HG02588 (cell line): ENCODE measurements at regions not wholly inside any gene's neighbourhood (a gene's known extent, or its start where the extent isn't known, plus 50 kb on each side); places are given as distances from the start of the nearest gene placed in this dataset.

ENCODE experiments used
- ATAC-seq: cut with Tn5 transposase; IDR thresholded peaks from one replicate; pipeline ENCODE4 v1.9.1; 2021; ENCODE audit warnings: mild to moderate bottlenecking, moderate library complexity; ENCODE audit not compliant: unreplicated experiment

DNA sequence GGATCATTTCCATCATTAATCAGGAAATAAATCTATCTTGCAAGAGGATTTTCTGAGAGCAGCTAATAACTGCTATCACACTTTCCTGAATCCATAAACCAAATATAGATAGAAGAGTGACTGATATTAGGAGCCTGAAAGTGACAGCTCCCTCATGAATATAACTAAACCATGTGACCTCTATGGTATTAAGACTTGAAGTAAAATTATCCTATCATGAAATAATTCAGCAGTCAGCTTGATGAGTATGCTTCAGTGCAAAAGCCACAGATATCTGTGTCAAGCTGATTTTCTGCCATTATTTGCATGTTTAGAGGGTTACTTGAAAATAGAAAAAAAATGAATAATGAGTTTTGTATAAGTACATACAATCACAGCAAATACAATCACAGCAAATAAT lies 80.1 kb upstream of the PPP1R3A start:
- no peak for ATAC-seq

DNA sequence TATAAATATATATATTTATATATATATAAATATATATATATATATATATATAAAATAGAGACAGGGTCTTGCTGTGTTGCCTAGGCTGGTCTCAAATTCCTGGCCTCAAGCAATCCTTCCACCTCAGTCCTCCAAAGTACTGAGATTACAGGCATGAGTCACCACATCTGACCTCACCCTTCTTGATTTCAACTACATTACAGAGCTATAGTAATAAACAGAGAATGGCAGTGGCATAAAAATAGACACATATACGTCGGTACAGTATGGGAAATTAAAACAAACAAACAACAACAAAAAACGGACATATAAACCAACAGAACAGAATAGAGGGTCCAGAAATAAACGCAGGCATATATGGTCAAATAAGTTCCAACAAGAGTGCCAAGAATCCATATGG lies 77.6 kb upstream of the PPP1R3A start:
- no peak for ATAC-seq

DNA sequence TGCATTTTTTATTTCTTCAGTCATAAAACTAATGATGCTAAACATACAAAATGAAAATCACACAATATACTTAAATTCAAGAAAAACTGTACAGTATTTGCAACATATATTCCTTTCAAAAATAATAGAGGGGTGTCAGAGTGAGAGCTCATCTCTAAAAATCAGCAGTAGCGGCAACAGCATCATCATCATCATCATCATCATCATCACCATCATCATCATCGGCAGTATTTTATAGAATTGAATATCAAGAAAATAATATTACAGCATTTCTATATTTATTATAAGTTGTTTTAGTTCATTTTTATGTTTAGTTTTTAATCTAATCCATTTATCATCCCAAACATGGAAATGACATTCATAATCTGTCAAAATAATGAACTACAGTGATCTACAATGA lies 67.4 kb upstream of the PPP1R3A start:
- no peak for ATAC-seq

DNA sequence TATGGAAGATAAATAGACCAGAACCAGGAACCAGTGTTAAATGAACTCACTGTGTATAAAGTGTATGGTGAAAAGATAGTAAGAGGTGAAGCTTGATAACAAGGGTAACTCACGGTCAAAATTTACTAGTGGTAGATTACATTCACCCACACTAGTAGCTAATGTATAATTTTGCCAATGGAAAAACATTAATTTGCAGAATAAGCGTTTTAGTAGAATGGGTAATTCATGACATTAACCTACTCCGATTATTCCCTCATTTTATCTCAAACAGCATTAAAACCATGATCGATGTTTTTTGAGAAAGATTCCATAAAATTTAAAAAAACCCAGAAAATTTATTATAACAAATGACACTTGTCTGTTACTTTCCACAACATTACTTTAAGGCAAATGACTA lies 57.7 kb upstream of the PPP1R3A start:
- ATAC-seq: no peak

DNA sequence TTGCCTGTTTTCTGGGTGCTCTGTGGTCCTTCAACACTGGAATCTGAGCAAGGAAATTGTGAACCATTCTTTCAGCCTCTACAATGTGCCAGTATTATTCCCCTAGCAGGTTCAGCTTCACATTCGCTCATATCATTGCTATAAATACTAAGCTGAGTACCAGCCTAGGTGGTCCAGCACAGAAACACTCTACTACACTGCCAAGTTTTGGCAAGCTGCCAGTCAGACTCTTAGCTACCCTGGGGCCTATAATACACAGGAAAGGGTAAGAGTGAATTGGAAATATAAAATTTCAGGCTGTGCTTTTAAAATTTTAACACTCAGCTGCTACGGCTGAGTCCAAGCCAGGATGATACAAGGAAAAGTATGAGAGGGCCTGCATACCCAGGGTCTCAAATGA lies 49.9 kb upstream of the PPP1R3A start:
- no peak for ATAC-seq
